ENCODE measurements at regions not wholly inside any gene's neighbourhood (a gene's known extent, or its start where the extent isn't known, plus 50 kb on each side); places are given as distances from the start of the nearest gene placed in this dataset.

DNA sequence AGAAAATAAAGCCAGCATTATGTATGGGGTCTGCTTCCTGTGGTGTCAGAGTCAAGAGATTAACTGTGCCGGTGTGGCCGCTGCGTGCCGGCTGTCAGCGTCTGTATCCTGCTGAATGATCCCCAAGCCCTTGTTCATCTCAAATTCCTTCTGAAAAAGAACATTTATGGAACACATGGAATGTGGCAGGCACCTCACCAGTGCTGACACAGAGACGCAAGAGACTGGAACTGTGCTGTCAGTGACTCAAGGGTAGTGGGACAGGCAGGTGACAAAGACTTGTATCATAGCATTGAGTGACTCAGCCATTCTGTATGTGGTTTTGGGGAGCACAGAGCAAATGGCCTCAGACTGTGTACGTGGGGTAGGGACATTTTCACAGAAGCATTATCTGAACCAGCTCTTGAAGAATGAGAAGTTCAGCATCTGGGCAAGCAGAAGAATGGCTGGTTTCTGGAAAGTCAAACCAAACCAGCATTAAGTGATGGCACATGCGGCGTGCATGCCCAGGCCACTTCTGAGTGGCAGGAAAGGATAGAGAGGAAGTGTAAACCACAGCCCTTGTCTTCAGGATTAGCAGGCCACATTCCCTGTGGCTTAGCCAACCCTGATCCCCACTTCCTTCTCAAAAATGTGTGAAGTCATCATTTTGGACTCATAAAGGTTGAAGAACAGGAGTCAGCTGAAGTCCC, 54.0 kb upstream of the IRS2 start:
- TF ChIP-seq POLR2A (IDR thresholded peaks at IDR 0.05) = no peak
- TF ChIP-seq, protein P1, sequence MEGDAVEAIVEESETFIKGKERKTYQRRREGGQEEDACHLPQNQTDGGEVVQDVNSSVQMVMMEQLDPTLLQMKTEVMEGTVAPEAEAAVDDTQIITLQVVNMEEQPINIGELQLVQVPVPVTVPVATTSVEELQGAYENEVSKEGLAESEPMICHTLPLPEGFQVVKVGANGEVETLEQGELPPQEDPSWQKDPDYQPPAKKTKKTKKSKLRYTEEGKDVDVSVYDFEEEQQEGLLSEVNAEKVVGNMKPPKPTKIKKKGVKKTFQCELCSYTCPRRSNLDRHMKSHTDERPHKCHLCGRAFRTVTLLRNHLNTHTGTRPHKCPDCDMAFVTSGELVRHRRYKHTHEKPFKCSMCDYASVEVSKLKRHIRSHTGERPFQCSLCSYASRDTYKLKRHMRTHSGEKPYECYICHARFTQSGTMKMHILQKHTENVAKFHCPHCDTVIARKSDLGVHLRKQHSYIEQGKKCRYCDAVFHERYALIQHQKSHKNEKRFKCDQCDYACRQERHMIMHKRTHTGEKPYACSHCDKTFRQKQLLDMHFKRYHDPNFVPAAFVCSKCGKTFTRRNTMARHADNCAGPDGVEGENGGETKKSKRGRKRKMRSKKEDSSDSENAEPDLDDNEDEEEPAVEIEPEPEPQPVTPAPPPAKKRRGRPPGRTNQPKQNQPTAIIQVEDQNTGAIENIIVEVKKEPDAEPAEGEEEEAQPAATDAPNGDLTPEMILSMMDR (IDR thresholded peaks at IDR 0.05) = no peak
- intact Hi-C loops (cut with DNase I) = no loop called here
- Histone ChIP-seq H3K9me3 (no peaks in the 10 kb centered on the region), H3K4me3 (no peak overlapping the region), H3K27ac (no peak overlapping the region), H3K4me1 (no peaks in the 10 kb centered on the region), H3K27me3 (peaks cover 0 to 32% (median 0%) of the 10 kb centered on the region in 4 donors), H3K36me3 (no peaks in the 10 kb centered on the region)
- DNase-seq = no peak
- WGBS, 2 donors = 36 to 45% methylated on average over 9 of the region's 9 CpGs

DNA sequence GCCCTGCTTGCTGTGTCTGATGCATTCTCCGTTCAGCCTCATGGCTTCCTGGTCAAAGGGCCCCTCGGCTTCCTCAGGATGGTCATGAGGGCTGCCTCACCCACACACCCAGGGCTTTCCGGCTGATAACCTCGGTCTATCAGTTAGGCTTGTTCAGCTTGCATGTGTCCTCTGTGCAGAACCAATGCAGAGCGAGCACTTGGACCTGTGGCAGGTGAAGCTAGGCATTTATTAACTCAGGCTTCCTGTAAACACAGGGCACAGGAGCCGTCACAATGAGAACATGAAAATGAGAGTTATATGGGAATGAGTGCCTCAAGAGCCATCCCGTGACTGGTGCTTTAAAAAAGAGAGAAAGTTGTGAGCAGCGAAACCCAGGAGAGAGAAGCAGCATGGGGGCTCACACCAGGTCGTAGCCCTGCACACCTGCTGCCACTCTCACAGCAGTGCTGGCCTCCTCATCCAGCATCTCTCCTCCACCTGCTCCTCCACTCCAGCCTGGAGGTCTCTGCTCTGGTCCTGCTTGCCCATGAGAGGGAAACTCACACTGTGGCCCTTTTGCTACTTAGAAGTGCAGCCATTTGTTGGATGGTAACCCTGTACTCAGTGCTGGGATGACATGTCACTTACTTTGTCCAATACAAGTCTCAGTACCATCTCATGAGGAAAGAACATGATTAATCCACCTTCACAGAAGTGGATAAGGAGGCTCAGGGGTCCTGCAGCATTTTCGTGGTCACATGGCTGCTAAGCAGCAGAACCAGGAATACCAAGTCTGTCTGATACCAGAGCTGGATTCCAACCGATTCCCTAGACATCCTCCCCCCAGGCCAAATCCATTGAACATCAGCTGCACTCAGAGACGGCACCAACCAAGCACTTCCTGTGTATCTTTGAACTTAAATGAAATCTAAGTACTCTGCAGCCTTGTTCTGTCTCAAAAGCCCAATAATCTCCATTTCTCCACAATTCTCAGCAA, 50.5 kb upstream of the IRS2 start:
- DNase-seq = no peak
- no peak overlapping the region for H3K27ac ChIP-seq
- TF ChIP-seq POLR2A (IDR thresholded peaks at IDR 0.05) = no peak
- TF ChIP-seq, protein P1 (IDR thresholded peaks at IDR 0.05) = no peak
- no peaks in the 10 kb centered on the region for H3K36me3 ChIP-seq
- intact Hi-C loops (cut with DNase I) = no loop called here
- H3K4me1 ChIP-seq = no peaks in the 10 kb centered on the region
- H3K9me3 ChIP-seq = no peaks in the 10 kb centered on the region
- peaks cover 0 to 10% (median 0%) of the 10 kb centered on the region in 4 donors for H3K27me3 ChIP-seq
- H3K4me3 ChIP-seq = no peak overlapping the region
- 66% methylated on average over 11 to 12 of the region's 12 CpGs for WGBS, 2 donors

Measured in esophagus squamous epithelium (tissue), 5 donors.